ENCODE measurements at regions not wholly inside any gene's neighbourhood (a gene's known extent, or its start where the extent isn't known, plus 50 kb on each side); places are given as distances from the start of the nearest gene placed in this dataset.

DNA sequence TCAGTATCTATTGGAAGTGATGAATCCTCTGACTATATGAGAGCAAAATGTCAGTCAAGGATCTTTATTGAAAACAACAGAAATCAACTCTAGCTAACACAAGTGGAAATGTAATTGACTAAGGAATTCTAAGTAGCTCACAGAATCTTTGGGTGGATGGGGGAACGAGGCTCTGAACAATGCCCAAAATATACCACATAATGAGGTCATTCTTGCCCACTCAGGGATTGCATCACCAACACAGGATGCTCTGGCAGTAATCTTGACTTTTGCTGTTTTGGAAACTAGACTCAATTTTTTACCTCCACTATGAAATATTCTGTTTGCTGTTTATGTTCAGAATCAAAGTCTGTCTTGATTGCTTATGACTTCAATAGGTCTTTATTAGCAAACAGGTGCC, 127.4 kb upstream of the UNC5C start:
- TF ChIP-seq, protein P1, sequence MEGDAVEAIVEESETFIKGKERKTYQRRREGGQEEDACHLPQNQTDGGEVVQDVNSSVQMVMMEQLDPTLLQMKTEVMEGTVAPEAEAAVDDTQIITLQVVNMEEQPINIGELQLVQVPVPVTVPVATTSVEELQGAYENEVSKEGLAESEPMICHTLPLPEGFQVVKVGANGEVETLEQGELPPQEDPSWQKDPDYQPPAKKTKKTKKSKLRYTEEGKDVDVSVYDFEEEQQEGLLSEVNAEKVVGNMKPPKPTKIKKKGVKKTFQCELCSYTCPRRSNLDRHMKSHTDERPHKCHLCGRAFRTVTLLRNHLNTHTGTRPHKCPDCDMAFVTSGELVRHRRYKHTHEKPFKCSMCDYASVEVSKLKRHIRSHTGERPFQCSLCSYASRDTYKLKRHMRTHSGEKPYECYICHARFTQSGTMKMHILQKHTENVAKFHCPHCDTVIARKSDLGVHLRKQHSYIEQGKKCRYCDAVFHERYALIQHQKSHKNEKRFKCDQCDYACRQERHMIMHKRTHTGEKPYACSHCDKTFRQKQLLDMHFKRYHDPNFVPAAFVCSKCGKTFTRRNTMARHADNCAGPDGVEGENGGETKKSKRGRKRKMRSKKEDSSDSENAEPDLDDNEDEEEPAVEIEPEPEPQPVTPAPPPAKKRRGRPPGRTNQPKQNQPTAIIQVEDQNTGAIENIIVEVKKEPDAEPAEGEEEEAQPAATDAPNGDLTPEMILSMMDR (conservative IDR thresholded peaks at IDR 0.05): no peak
- no peak for TF ChIP-seq EZH2 (IDR thresholded peaks at IDR 0.05; ENCODE audit: low read depth)
